ENCODE measurements at regions not wholly inside any gene's neighbourhood (a gene's known extent, or its start where the extent isn't known, plus 50 kb on each side); places are given as distances from the start of the nearest gene placed in this dataset.

DNA sequence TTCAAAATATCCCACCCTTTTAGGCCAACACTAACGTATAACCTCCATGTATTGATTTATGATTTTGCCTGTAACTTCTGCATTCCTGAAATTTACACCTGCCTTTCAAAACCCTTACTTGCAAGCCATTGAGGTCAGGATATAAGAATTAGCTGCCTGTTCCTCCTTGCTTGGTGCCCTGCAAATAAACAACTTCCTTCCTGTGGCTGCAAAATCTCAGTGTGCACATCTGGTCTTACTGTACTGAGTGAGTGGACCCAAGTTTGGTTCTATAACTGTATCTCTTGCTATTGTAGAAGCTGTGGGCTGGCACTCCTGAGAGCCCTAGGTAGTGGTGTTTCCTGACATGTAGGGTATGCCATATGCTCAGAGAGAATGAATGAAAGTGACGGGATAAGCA, 191.1 kb upstream of the RASGRP1 start:
- peaks cover 5% of the 10 kb centered on the region for H3K27me3 ChIP-seq (ENCODE audit: insufficient read depth, low read length)
- H2AFZ ChIP-seq (ENCODE audit: low read depth, low read length) = no peak overlapping the region
- no peak overlapping the region for H3K4me2 ChIP-seq (ENCODE audit: low read length)
- no peaks in the 10 kb centered on the region for H4K20me1 ChIP-seq (ENCODE audit: insufficient read depth, low read length)
- H3K27ac ChIP-seq (ENCODE audit: low read depth, low read length) = no peak overlapping the region
- no peak overlapping the region for H3K4me3 ChIP-seq (ENCODE audit: insufficient read depth, low read depth, low read length)
- FAIRE-seq = no peak
- no peak overlapping the region for H3K9ac ChIP-seq (ENCODE audit: low read length)
- Mint-ChIP-seq H3K36me3 (ENCODE audit: low read depth, unreplicated experiment) (no peaks in the 10 kb centered on the region), H3K9me3 (ENCODE audit: unreplicated experiment) (no peaks in the 10 kb centered on the region), H3K4me1 (ENCODE audit: low read depth, unreplicated experiment) (peaks cover 10% of the 10 kb centered on the region), H3K4me3 (ENCODE audit: unreplicated experiment) (no peak overlapping the region), H3K27me3 (ENCODE audit: low read depth, unreplicated experiment) (no peaks in the 10 kb centered on the region), H3K27ac (ENCODE audit: unreplicated experiment) (peak overlapping the region; percentile 64)
- no peaks in the 10 kb centered on the region for H3K36me3 ChIP-seq (ENCODE audit: insufficient read depth, low read length)
- peaks cover 14% of the 10 kb centered on the region for H3K4me1 ChIP-seq (ENCODE audit: insufficient read depth, low read length)
- DNase-seq (ENCODE audit: low read depth) = no peak
- H3K9me3 ChIP-seq (ENCODE audit: insufficient read depth, low read depth, low read length) = no peaks in the 10 kb centered on the region
- no peak for TF ChIP-seq EZH2 (IDR thresholded peaks at IDR 0.05; ENCODE audit: insufficient read depth, low read length)
- TF ChIP-seq, protein P1, sequence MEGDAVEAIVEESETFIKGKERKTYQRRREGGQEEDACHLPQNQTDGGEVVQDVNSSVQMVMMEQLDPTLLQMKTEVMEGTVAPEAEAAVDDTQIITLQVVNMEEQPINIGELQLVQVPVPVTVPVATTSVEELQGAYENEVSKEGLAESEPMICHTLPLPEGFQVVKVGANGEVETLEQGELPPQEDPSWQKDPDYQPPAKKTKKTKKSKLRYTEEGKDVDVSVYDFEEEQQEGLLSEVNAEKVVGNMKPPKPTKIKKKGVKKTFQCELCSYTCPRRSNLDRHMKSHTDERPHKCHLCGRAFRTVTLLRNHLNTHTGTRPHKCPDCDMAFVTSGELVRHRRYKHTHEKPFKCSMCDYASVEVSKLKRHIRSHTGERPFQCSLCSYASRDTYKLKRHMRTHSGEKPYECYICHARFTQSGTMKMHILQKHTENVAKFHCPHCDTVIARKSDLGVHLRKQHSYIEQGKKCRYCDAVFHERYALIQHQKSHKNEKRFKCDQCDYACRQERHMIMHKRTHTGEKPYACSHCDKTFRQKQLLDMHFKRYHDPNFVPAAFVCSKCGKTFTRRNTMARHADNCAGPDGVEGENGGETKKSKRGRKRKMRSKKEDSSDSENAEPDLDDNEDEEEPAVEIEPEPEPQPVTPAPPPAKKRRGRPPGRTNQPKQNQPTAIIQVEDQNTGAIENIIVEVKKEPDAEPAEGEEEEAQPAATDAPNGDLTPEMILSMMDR (IDR thresholded peaks at IDR 0.05; ENCODE audit: insufficient read depth, low read depth, low read length) = no peak
- H3K79me2 ChIP-seq (ENCODE audit: insufficient read depth, low read length) = no peaks in the 10 kb centered on the region

GRCh38 chr15:38756441-38756840, 191.8 kb upstream of the RASGRP1 start:
- H3K27me3 Mint-ChIP-seq (ENCODE audit: low read depth, unreplicated experiment) = no peaks in the 10 kb centered on the region
- no peak overlapping the region for H3K4me2 ChIP-seq (ENCODE audit: low read length)
- H4K20me1 ChIP-seq (ENCODE audit: insufficient read depth, low read length) = no peaks in the 10 kb centered on the region
- no peak overlapping the region for H3K27ac ChIP-seq (ENCODE audit: low read depth, low read length)
- H3K9me3 Mint-ChIP-seq (ENCODE audit: unreplicated experiment) = no peaks in the 10 kb centered on the region
- peaks cover 5% of the 10 kb centered on the region for H3K27me3 ChIP-seq (ENCODE audit: insufficient read depth, low read length)
- H3K9ac ChIP-seq (ENCODE audit: low read length) = no peak overlapping the region
- H3K79me2 ChIP-seq (ENCODE audit: insufficient read depth, low read length) = no peaks in the 10 kb centered on the region
- no peak overlapping the region for H3K4me3 ChIP-seq (ENCODE audit: insufficient read depth, low read depth, low read length)
- no peaks in the 10 kb centered on the region for H3K36me3 ChIP-seq (ENCODE audit: insufficient read depth, low read length)
- no peak overlapping the region for H2AFZ ChIP-seq (ENCODE audit: low read depth, low read length)
- peaks cover 14% of the 10 kb centered on the region for H3K4me1 ChIP-seq (ENCODE audit: insufficient read depth, low read length)
- no peak overlapping the region for H3K27ac Mint-ChIP-seq (ENCODE audit: unreplicated experiment)
- peaks cover 10% of the 10 kb centered on the region for H3K4me1 Mint-ChIP-seq (ENCODE audit: low read depth, unreplicated experiment)
- no peak for TF ChIP-seq EZH2 (IDR thresholded peaks at IDR 0.05; ENCODE audit: insufficient read depth, low read length)
- TF ChIP-seq, protein P1 (IDR thresholded peaks at IDR 0.05; ENCODE audit: insufficient read depth, low read depth, low read length) = no peak
- H3K9me3 ChIP-seq (ENCODE audit: insufficient read depth, low read depth, low read length) = no peaks in the 10 kb centered on the region
- H3K36me3 Mint-ChIP-seq (ENCODE audit: low read depth, unreplicated experiment) = no peaks in the 10 kb centered on the region
- FAIRE-seq (no peak), DNase-seq (ENCODE audit: low read depth) (no peak)
- no peak overlapping the region for H3K4me3 Mint-ChIP-seq (ENCODE audit: unreplicated experiment)

DNA sequence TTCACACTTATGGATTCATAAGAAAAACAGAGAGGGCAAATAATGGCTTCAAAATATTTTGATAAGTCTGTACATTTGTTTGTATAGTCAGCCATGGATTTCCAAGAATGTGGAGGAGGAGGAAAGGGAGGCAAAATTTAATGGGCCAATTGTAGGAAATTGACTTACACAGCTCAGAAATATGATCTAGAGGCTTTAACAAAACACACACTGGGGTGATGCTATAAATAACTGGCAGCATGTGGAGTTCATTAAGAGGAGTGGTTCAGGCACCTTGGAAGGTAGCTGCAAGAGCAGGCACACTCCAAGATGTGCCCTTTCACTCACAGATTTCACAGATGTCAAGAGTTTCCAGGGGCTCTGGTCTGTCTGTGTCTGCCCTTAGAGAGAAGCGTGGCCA, 193.4 kb upstream of the RASGRP1 start:
- H3K27me3 ChIP-seq (ENCODE audit: insufficient read depth, low read length) = peaks cover 5% of the 10 kb centered on the region
- no peak overlapping the region for H3K4me3 ChIP-seq (ENCODE audit: insufficient read depth, low read depth, low read length)
- TF ChIP-seq, protein P1 (IDR thresholded peaks at IDR 0.05; ENCODE audit: insufficient read depth, low read depth, low read length) = no peak
- no peak for TF ChIP-seq EZH2 (IDR thresholded peaks at IDR 0.05; ENCODE audit: insufficient read depth, low read length)
- DNase-seq (ENCODE audit: low read depth) (peak; percentile 73), FAIRE-seq (peak; percentile 99)
- H3K27ac ChIP-seq (ENCODE audit: low read depth, low read length) = no peak overlapping the region
- Mint-ChIP-seq H3K4me3 (ENCODE audit: unreplicated experiment) (no peak overlapping the region), H3K27ac (ENCODE audit: unreplicated experiment) (no peak overlapping the region), H3K27me3 (ENCODE audit: low read depth, unreplicated experiment) (no peaks in the 10 kb centered on the region), H3K36me3 (ENCODE audit: low read depth, unreplicated experiment) (no peaks in the 10 kb centered on the region), H3K9me3 (ENCODE audit: unreplicated experiment) (no peaks in the 10 kb centered on the region), H3K4me1 (ENCODE audit: low read depth, unreplicated experiment) (peaks cover 10% of the 10 kb centered on the region)
- H3K36me3 ChIP-seq (ENCODE audit: insufficient read depth, low read length) = no peaks in the 10 kb centered on the region
- H4K20me1 ChIP-seq (ENCODE audit: insufficient read depth, low read length) = no peaks in the 10 kb centered on the region
- H3K79me2 ChIP-seq (ENCODE audit: insufficient read depth, low read length) = no peaks in the 10 kb centered on the region
- H3K4me1 ChIP-seq (ENCODE audit: insufficient read depth, low read length) = peaks cover 14% of the 10 kb centered on the region
- no peaks in the 10 kb centered on the region for H3K9me3 ChIP-seq (ENCODE audit: insufficient read depth, low read depth, low read length)
- H2AFZ ChIP-seq (ENCODE audit: low read depth, low read length) = no peak overlapping the region
- H3K4me2 ChIP-seq (ENCODE audit: low read length) = peak overlapping the region; percentile 76
- peak overlapping the region; percentile 2 for H3K9ac ChIP-seq (ENCODE audit: low read length)
